Tibial nerve (tissue), 4 donors: ENCODE measurements at regions not wholly inside any gene's neighbourhood (a gene's known extent, or its start where the extent isn't known, plus 50 kb on each side); places are given as distances from the start of the nearest gene placed in this dataset.
"Not testable (repeated sequence)": the region's sequence is repeated elsewhere in the genome, so short reads cannot be mapped to it uniquely, and the experiment has no call there.

Experiments
- DNase-seq, 2 donors: peaks; one replicate each; pipeline ENCODE4 v3.0.0-alpha.2; 2019; ENCODE audit warnings: low spot score in 2 of 2
- H3K27ac ChIP-seq, 4 donors: fragments of 200-600 bp; sonication (generic) in 3 of 4; one replicate each; pipeline ENCODE4 v1.5.1; 2017 to 2019; ENCODE audit warnings: mild to moderate bottlenecking in 1 of 4
- H3K27me3 ChIP-seq, 2 donors: fragments of 200-600 bp; sonication (generic) in 1 of 2; one replicate each; pipeline versions ENCODE4 v1.5.1 to v1.6.0; 2017 to 2019
- H3K36me3 ChIP-seq, 3 donors: fragments of 200-600 bp; sonication (generic); one replicate each; pipeline ENCODE4 v1.5.1; 2018 to 2019
- H3K4me1 ChIP-seq, 4 donors: fragments of 200-600 bp; sonication (generic) in 3 of 4; one replicate each; pipeline ENCODE4 v1.5.1; 2017 to 2019
- H3K4me3 ChIP-seq, 4 donors: fragments of 200-600 bp; sonication (generic) in 3 of 4; one replicate each; pipeline ENCODE4 v1.5.1; 2017 to 2019; ENCODE audit warnings: mild to moderate bottlenecking in 1 of 4, moderate library complexity in 1 of 4
- H3K9me3 ChIP-seq, 4 donors: fragments of 200-600 bp; sonication (generic) in 3 of 4; one replicate each; pipeline ENCODE4 v1.5.1; 2017 to 2019
- CTCF ChIP-seq, 5 experiments: fragments of 200-600 bp in 3 of 5; fragments of 450-650 bp in 2 of 5; sonication (generic) in 3 of 5; IDR thresholded peaks; one replicate each; pipeline ENCODE4 v1.5.1; 2016 to 2019; ENCODE audit warnings: antibody characterized with exemption in 5 of 5, mild to moderate bottlenecking in 3 of 5, moderate library complexity in 2 of 5
- EP300 ChIP-seq, 2 donors: sonication (generic); formaldehyde crosslinking; IDR thresholded peaks; one replicate each; pipeline ENCODE4 v1.6.1; 2017; ENCODE audit warnings: antibody characterized with exemption in 2 of 2, mild to moderate bottlenecking in 1 of 2
- POLR2A ChIP-seq, 2 donors: fragments of 450-650 bp; IDR thresholded peaks; one replicate each; pipeline ENCODE4 v1.6.1; 2017; ENCODE audit warnings: antibody characterized with exemption in 2 of 2, mild to moderate bottlenecking in 2 of 2, moderate library complexity in 2 of 2
- WGBS, 2 donors: methylation state at CpG; one replicate each; pipeline ENCODE4 v1.1.5; 2018; 5-methylcytosine and 5-hydroxymethylcytosine counted together

- TF ChIP-seq POLR2A (IDR thresholded peaks at IDR 0.05) (no peak), EP300 (IDR thresholded peaks at IDR 0.05) (no peak), CTCF (IDR thresholded peaks at IDR 0.05) (no peak)
- 40 to 41% methylated on average over 5 of the region's 5 CpGs for WGBS, 2 donors
- DNase-seq, result no peak
- H3K4me3 ChIP-seq, result no peak overlapping the region
- H3K27me3 ChIP-seq, result peaks cover 0 to 9% of the 10 kb centered on the region in 2 donors
- peaks cover 0 to 7% (median 3%) of the 10 kb centered on the region in 4 donors for H3K9me3 ChIP-seq
- peaks cover 0 to 11% (median 0%) of the 10 kb centered on the region in 4 donors for H3K4me1 ChIP-seq
- no peak overlapping the region for H3K27ac ChIP-seq
- H3K36me3 ChIP-seq, result no peaks in the 10 kb centered on the region
These were observed 344.2 kb upstream of the SULF2 start for GRCh38 chr20:48129345-48129942.

GRCh38 chr20:48128436-48128835 lies 343.2 kb upstream of the SULF2 start:
- Histone ChIP-seq H3K4me3 (no peak overlapping the region), H3K36me3 (no peaks in the 10 kb centered on the region), H3K27me3 (peaks cover 0 to 9% of the 10 kb centered on the region in 2 donors), H3K4me1 (peaks cover 0 to 11% (median 0%) of the 10 kb centered on the region in 4 donors), H3K27ac (no peak overlapping the region), H3K9me3 (peaks cover 0 to 7% (median 3%) of the 10 kb centered on the region in 4 donors)
- DNase-seq, result no peak
- no peak for TF ChIP-seq POLR2A (IDR thresholded peaks at IDR 0.05)
- TF ChIP-seq CTCF (IDR thresholded peaks at IDR 0.05), result no peak
- TF ChIP-seq EP300 (IDR thresholded peaks at IDR 0.05), result no peak
- WGBS, 2 donors, result 78 to 85% methylated on average over 3 of the region's 3 CpGs

- 38 to 39% methylated on average over 10 of the region's 10 CpGs for WGBS, 2 donors
- H3K27me3 ChIP-seq, H3K36me3 ChIP-seq, H3K9me3 ChIP-seq, H3K4me3 ChIP-seq, H3K27ac ChIP-seq, DNase-seq: not testable (repeated sequence)
- H3K4me1 ChIP-seq, result peaks cover 0 to 11% (median 0%) of the 10 kb centered on the region in 4 donors
These were observed 342.7 kb upstream of the SULF2 start for GRCh38 chr20:48127964-48128363.

- H3K36me3 ChIP-seq, DNase-seq, H3K4me3 ChIP-seq, H3K9me3 ChIP-seq, H3K27ac ChIP-seq, H3K27me3 ChIP-seq: not testable (repeated sequence)
- WGBS, 2 donors, result 64 to 67% methylated on average over 13 of the region's 13 CpGs
- H3K4me1 ChIP-seq, result peaks cover 0 to 11% (median 0%) of the 10 kb centered on the region in 4 donors
These were observed 341.9 kb upstream of the SULF2 start for GRCh38 chr20:48127133-48127532.

- no peaks in the 10 kb centered on the region for H3K36me3 ChIP-seq
- peaks cover 0 to 11% (median 0%) of the 10 kb centered on the region in 4 donors for H3K4me1 ChIP-seq
- 47 to 56% methylated on average over 8 of the region's 8 CpGs for WGBS, 2 donors
- no peaks in the 10 kb centered on the region for H3K9me3 ChIP-seq
- peaks cover 0 to 5% of the 10 kb centered on the region in 2 donors for H3K27me3 ChIP-seq
- no peak overlapping the region for H3K4me3 ChIP-seq
- DNase-seq, result no peak
- H3K27ac ChIP-seq, result no peak overlapping the region
- TF ChIP-seq POLR2A (IDR thresholded peaks at IDR 0.05), result no peak
- TF ChIP-seq CTCF (IDR thresholded peaks at IDR 0.05), result no peak
- no peak for TF ChIP-seq EP300 (IDR thresholded peaks at IDR 0.05)
These were observed 341.0 kb upstream of the SULF2 start for GRCh38 chr20:48126227-48126740.

GRCh38 chr20:48124960-48125359 lies 339.7 kb upstream of the SULF2 start:
- no peak overlapping the region for H3K4me3 ChIP-seq
- H3K27ac ChIP-seq, result no peak overlapping the region
- 65 to 68% methylated on average over 9 of the region's 9 CpGs for WGBS, 2 donors
- no peak for TF ChIP-seq POLR2A (IDR thresholded peaks at IDR 0.05)
- TF ChIP-seq EP300 (IDR thresholded peaks at IDR 0.05), result no peak
- TF ChIP-seq CTCF (IDR thresholded peaks at IDR 0.05), result no peak
- DNase-seq, result no peak
- peaks cover 0 to 5% of the 10 kb centered on the region in 2 donors for H3K27me3 ChIP-seq
- peaks cover 0 to 11% (median 0%) of the 10 kb centered on the region in 4 donors for H3K4me1 ChIP-seq
- H3K9me3 ChIP-seq, result no peaks in the 10 kb centered on the region
- H3K36me3 ChIP-seq, result no peaks in the 10 kb centered on the region
